ENCODE measurements at regions not wholly inside any gene's neighbourhood (a gene's known extent, or its start where the extent isn't known, plus 50 kb on each side); places are given as distances from the start of the nearest gene placed in this dataset.

- Mint-ChIP-seq H3K27me3 (no peaks in the 10 kb centered on the region), H3K4me3 (no peak overlapping the region), H3K36me3 (ENCODE audit: low read depth) (no peaks in the 10 kb centered on the region), H3K27ac (no peak overlapping the region), H3K4me1 (no peaks in the 10 kb centered on the region), H3K9me3 (no peaks in the 10 kb centered on the region)
- no peak for DNase-seq
- ChIA-PET CTCF (no interaction called here), POLR2A (no interaction called here)
These were observed 323.2 kb downstream of the OSR1 start for GRCh38 chr2:19035238-19035637.

DNA sequence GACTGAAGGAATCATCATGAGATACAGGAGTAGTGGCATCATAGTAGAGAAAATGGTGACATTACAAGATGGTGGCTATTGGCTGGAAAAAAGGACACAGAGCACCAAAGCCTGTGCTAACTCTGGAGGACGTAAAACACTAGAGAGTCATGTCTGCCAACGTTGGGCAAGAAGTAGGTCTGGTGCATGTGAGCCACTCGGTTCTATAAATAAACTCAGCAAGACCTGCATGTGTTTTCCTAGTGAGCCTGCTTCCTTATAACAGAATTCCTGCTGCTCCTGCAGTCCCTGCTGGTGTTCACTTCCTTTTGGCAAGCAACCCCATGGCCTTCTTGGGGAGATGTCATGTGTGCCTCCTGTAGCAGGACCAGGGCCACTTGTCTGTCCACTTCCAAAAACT lies 325.2 kb downstream of the OSR1 start:
- CTCF ChIA-PET, result no interaction called here
- no peak overlapping the region for H3K27ac Mint-ChIP-seq
- H3K27me3 Mint-ChIP-seq, result no peaks in the 10 kb centered on the region
- H3K4me1 Mint-ChIP-seq, result no peaks in the 10 kb centered on the region
- H3K4me3 Mint-ChIP-seq, result no peak overlapping the region
- no peaks in the 10 kb centered on the region for H3K36me3 Mint-ChIP-seq (ENCODE audit: low read depth)
- H3K9me3 Mint-ChIP-seq, result no peaks in the 10 kb centered on the region
- DNase-seq, result no peak
- POLR2A ChIA-PET, result no interaction called here

- H3K27ac Mint-ChIP-seq, result no peak overlapping the region
- ChIA-PET CTCF (no interaction called here), POLR2A (no interaction called here)
- H3K4me1 Mint-ChIP-seq, result no peaks in the 10 kb centered on the region
- no peak for DNase-seq
- H3K27me3 Mint-ChIP-seq, result no peaks in the 10 kb centered on the region
- H3K4me3 Mint-ChIP-seq, result no peak overlapping the region
- no peaks in the 10 kb centered on the region for H3K36me3 Mint-ChIP-seq (ENCODE audit: low read depth)
- no peaks in the 10 kb centered on the region for H3K9me3 Mint-ChIP-seq
These were observed 326.8 kb downstream of the OSR1 start for GRCh38 chr2:19031642-19032041.

DNA sequence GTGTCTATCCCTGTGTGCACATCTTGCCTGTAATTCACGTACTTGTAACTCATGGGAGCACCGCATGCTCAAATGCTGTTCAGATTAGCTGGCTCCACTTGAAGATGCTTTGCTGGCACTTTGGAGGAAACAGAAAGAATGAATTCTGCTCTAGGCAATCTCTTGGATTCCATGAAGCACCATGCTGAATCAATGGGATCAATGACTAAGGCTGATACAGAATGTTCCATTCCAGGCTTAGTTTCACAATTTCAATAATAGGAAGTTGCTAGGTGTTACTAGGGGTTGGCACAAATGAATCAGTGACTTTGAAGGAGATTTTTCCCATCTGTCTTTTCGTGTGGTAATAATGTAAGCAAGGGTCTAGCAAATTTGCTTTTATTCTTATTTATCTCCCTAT lies 328.8 kb downstream of the OSR1 start:
- ChIA-PET POLR2A (no interaction called here), CTCF (no interaction called here)
- H3K27me3 Mint-ChIP-seq, result no peaks in the 10 kb centered on the region
- no peaks in the 10 kb centered on the region for H3K9me3 Mint-ChIP-seq
- DNase-seq, result no peak
- H3K4me3 Mint-ChIP-seq, result no peak overlapping the region
- no peaks in the 10 kb centered on the region for H3K4me1 Mint-ChIP-seq
- no peaks in the 10 kb centered on the region for H3K36me3 Mint-ChIP-seq (ENCODE audit: low read depth)
- H3K27ac Mint-ChIP-seq, result no peak overlapping the region

- ChIA-PET POLR2A (no interaction called here), CTCF (no interaction called here)
- Mint-ChIP-seq H3K36me3 (ENCODE audit: low read depth) (no peaks in the 10 kb centered on the region), H3K4me3 (no peak overlapping the region), H3K4me1 (no peaks in the 10 kb centered on the region), H3K9me3 (no peaks in the 10 kb centered on the region), H3K27ac (no peak overlapping the region), H3K27me3 (no peaks in the 10 kb centered on the region)
- DNase-seq, result no peak
These were observed 329.6 kb downstream of the OSR1 start for GRCh38 chr2:19028587-19029375.

GRCh38 chr2:19027626-19028025 lies 330.8 kb downstream of the OSR1 start:
- CTCF ChIA-PET, result no interaction called here
- Mint-ChIP-seq H3K4me1 (no peaks in the 10 kb centered on the region), H3K4me3 (no peak overlapping the region), H3K27ac (no peak overlapping the region), H3K36me3 (ENCODE audit: low read depth) (no peaks in the 10 kb centered on the region), H3K27me3 (no peaks in the 10 kb centered on the region), H3K9me3 (no peaks in the 10 kb centered on the region)
- no peak for DNase-seq
- POLR2A ChIA-PET, result no interaction called here

DNA sequence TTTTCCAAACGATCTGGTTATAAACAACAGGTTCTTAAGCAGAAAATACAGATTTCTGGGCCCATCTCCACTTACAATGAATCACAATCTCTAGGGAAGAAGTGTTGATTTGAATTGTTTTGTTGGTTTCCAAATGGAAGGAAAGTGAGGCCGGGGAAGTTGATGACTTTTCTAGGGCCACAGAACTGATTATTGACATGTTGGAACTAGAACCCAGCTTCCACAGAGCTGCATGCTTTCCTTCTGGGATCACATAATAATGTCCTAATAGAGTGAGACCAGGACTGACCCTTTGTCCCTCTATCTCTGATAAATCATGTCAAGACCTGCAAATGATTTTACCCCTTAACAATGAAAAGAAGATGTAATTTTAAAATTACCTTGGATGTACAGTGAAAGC lies 332.2 kb downstream of the OSR1 start:
- ChIA-PET CTCF (no interaction called here), POLR2A (no interaction called here)
- no peak overlapping the region for H3K4me3 Mint-ChIP-seq
- no peak for DNase-seq
- H3K36me3 Mint-ChIP-seq (ENCODE audit: low read depth), result no peaks in the 10 kb centered on the region
- H3K27ac Mint-ChIP-seq, result no peak overlapping the region
- no peaks in the 10 kb centered on the region for H3K9me3 Mint-ChIP-seq
- H3K27me3 Mint-ChIP-seq, result no peaks in the 10 kb centered on the region
- H3K4me1 Mint-ChIP-seq, result no peaks in the 10 kb centered on the region

- Mint-ChIP-seq H3K4me1 (no peaks in the 10 kb centered on the region), H3K9me3 (peaks cover 3% of the 10 kb centered on the region), H3K27ac (no peak overlapping the region), H3K27me3 (no peaks in the 10 kb centered on the region), H3K36me3 (ENCODE audit: low read depth) (no peaks in the 10 kb centered on the region), H3K4me3 (no peak overlapping the region)
- POLR2A ChIA-PET, result no interaction called here
- CTCF ChIA-PET, result no interaction called here
- DNase-seq, result no peak
These were observed 336.1 kb downstream of the OSR1 start for GRCh38 chr2:19022334-19022733.

DNA sequence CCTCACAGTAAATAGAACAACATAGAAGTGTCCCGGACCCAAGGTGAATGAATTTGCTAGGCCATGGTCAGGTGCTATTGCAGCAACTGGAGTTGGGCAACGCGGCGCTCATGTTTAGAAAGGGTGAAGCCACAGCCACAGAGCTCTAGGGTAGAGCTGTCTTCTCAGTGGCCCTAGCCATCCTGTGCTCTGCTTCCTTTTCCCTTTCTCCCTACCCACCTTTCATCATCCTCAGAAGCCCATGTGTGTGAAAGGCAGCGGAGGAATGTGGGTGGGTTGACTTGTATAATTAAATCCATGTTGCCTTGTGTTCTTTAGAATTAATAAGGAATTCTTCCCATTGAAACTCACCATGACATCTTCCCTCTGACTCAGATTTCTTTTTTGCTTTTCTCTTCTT lies 336.7 kb downstream of the OSR1 start:
- CTCF ChIA-PET, result no interaction called here
- peaks cover 3% of the 10 kb centered on the region for H3K9me3 Mint-ChIP-seq

DNA sequence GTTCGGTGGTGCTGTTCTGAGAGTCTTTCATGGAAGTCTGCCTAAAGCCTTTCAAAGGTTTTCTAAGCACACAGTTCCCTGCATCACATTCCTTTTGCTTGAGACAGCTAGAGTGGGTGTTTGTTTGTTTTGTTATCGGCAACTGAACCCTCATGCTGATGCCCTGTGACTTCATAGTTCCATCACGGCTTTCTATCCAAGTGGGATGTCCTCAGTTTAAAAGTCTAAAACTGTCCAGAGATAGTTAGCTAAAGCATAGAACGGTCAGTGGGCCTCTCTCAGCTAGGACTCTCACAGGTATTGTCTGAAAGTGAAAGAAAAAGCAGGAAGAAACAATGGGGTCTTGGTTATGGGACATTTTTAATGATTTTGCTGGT lies 337.3 kb downstream of the OSR1 start:
- ChIA-PET CTCF (no interaction called here), POLR2A (no interaction called here)
- no peak overlapping the region for H3K27ac Mint-ChIP-seq
- H3K4me1 Mint-ChIP-seq, result no peaks in the 10 kb centered on the region
- H3K9me3 Mint-ChIP-seq, result peaks cover 6% of the 10 kb centered on the region
- DNase-seq, result no peak
- no peaks in the 10 kb centered on the region for H3K27me3 Mint-ChIP-seq
- H3K36me3 Mint-ChIP-seq (ENCODE audit: low read depth), result no peaks in the 10 kb centered on the region
- H3K4me3 Mint-ChIP-seq, result no peak overlapping the region

More for the DNA sequence above, 336.7 kb downstream of the OSR1 start:
- no peaks in the 10 kb centered on the region for H3K27me3 Mint-ChIP-seq
- POLR2A ChIA-PET, result no interaction called here
- no peak overlapping the region for H3K4me3 Mint-ChIP-seq
- H3K4me1 Mint-ChIP-seq, result no peaks in the 10 kb centered on the region
- H3K27ac Mint-ChIP-seq, result no peak overlapping the region
- no peaks in the 10 kb centered on the region for H3K36me3 Mint-ChIP-seq (ENCODE audit: low read depth)
- no peak for DNase-seq

DNA sequence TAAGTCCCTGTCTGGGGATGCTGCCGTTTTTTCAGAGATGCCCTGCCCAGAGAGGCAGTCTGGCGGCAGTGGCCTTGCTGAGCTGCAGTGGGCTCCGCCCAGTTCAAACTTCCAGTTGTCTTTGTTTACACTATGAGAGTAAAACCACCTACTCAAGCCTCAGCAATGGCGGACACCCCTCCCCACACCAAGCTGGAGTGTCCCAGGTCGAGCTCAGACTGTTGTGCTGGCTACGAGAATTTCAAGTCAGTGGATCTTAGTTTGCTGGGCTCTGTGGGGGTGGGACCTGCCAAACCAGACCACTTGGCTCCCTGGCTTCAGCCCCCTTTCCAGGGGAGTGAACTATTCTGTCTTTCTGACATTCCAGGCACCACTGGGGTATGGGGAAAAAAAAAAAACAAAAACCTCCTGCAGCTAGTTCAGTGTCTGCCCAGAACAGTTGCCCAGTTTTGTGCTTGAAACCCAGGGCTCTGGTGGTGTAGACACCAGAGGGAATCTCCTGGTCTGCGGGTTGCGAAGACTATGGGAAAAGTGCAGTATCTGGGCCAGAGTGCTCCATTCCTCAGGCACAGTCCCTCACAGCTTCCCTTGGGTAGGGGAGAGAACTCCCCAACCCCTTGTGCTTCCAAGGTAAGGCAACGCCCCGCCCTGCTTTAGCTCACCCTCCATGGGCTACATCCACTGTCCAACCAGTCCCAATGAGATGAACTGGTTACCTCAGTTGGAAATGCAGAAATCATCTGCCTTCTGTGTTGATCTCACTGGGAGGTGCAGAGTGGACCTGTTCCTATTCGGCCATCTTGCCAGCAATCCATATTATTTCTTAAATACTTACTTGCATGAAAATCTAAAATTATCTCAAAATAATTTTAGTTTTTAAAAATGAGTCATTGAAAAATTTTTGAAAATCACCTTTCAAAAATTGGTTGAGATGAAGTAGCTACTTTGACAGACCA lies 338.0 kb downstream of the OSR1 start:
- POLR2A ChIA-PET, result no interaction called here
- no peaks in the 10 kb centered on the region for H3K4me1 Mint-ChIP-seq

GRCh38 chr2:19009510-19009909 lies 348.9 kb downstream of the OSR1 start:
- Mint-ChIP-seq H3K4me3 (no peak overlapping the region), H3K9me3 (peaks cover 2% of the 10 kb centered on the region), H3K27me3 (no peaks in the 10 kb centered on the region), H3K27ac (no peak overlapping the region), H3K4me1 (no peaks in the 10 kb centered on the region), H3K36me3 (ENCODE audit: low read depth) (no peaks in the 10 kb centered on the region)
- CTCF ChIA-PET, result no interaction called here
- no peak for DNase-seq
- POLR2A ChIA-PET, result no interaction called here

More for the DNA sequence above, 338.0 kb downstream of the OSR1 start:
- Mint-ChIP-seq H3K36me3 (ENCODE audit: low read depth) (no peaks in the 10 kb centered on the region), H3K9me3 (peaks cover 6% of the 10 kb centered on the region), H3K27ac (no peak overlapping the region), H3K4me3 (no peak overlapping the region), H3K27me3 (no peaks in the 10 kb centered on the region)
- CTCF ChIA-PET, result no interaction called here
- DNase-seq, result no peak

- POLR2A ChIA-PET, result no interaction called here
These were observed 354.9 kb downstream of the OSR1 start for GRCh38 chr2:19003554-19003953.

DNA sequence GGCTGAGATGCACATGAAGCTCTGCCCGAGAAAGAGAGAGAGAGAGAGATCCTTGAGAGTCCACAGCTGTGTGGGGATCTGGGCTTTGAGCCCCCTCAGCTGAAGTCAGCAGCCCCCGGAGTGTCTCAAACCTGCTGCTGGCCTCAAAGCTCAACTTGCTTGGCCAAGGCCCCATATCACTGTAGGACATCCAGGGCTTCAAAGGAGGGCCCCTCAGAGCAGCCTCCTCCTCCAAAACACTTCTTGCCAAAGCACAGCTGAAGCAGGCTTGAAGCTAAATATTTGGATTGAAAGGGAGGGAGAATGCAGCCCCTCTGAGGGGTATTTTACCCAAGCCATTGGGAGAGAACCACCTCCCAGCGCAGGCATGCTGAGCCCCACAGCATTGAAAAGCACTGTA lies 357.6 kb downstream of the OSR1 start:
- POLR2A ChIA-PET, result no interaction called here
- no peaks in the 10 kb centered on the region for H3K4me1 Mint-ChIP-seq
- no peak overlapping the region for H3K27ac Mint-ChIP-seq
- no peak for DNase-seq
- H3K9me3 Mint-ChIP-seq, result no peaks in the 10 kb centered on the region
- no peak overlapping the region for H3K4me3 Mint-ChIP-seq
- CTCF ChIA-PET, result no interaction called here
- H3K27me3 Mint-ChIP-seq, result no peaks in the 10 kb centered on the region
- no peaks in the 10 kb centered on the region for H3K36me3 Mint-ChIP-seq (ENCODE audit: low read depth)

More at GRCh38 chr2:19003554-19003953, 354.9 kb downstream of the OSR1 start:
- no peak for DNase-seq
- no peaks in the 10 kb centered on the region for H3K4me1 Mint-ChIP-seq
- CTCF ChIA-PET, result no interaction called here
- H3K4me3 Mint-ChIP-seq, result no peak overlapping the region
- no peak overlapping the region for H3K27ac Mint-ChIP-seq
- no peaks in the 10 kb centered on the region for H3K9me3 Mint-ChIP-seq
- no peaks in the 10 kb centered on the region for H3K36me3 Mint-ChIP-seq (ENCODE audit: low read depth)
- H3K27me3 Mint-ChIP-seq, result no peaks in the 10 kb centered on the region

All from activated CD4-positive, alpha-beta memory T cell treated with anti-CD3 and anti-CD28 coated beads, Interleukin-2, amount 10 ng/mL, durations not matched to agents 7 days and 5 days (primary cell).